NCI-H226 (cell line): ENCODE measurements at regions not wholly inside any gene's neighbourhood (a gene's known extent, or its start where the extent isn't known, plus 50 kb on each side); places are given as distances from the start of the nearest gene placed in this dataset.
A peak's percentile ranks its signal among the peaks of the same experiment; 100 is the strongest.

Experiments
- DNase-seq: peaks from one replicate; pipeline ENCODE4 v3.0.0-alpha.2; 2015

GRCh38 chr3:159892171-159892795 is 96.4 kb upstream of the IL12A start:
- DNase-seq = no peak

- no peak for DNase-seq
Observed at GRCh38 chr3:159892801-159893200, 95.8 kb upstream of the IL12A start.

DNA sequence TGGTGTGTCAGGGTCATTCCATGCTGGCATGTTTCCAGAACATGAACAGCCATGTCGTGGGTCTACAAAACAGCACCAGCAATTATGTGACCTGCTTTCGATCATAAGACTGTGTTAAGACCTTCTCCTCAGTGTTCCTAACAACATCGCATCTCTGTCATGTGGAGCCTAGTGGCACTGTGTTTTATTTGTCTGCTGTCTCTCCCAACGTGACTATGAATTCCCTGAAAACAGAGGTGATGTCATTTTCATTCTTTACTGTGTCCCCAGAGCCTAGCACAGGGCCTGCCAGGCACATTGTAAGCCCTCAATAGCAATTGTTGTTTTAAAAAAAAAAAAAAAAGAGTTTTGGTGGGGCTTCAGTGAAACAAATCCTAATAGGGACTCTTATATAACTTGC is 94.2 kb upstream of the IL12A start:
- DNase-seq = no peak

DNA sequence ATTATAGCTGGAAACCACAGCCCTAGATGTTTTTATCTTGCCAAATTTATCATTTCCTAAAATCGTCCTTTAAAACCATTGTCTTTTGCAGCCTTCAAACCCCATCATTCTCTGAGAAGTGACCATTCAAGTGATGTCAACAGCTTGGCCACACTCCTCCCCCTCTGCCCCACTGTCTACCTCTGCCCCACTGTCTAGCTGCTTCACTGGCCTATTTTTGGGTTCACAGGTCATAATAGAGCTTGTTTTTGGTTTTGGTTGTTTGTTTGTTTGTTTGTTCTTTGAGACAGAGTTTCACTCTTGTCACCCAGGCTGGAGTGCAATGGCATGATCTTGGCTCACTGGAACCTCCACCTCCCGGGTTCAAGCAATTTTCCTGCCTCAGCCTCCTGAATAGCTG is 93.2 kb upstream of the IL12A start:
- DNase-seq = no peak

DNA sequence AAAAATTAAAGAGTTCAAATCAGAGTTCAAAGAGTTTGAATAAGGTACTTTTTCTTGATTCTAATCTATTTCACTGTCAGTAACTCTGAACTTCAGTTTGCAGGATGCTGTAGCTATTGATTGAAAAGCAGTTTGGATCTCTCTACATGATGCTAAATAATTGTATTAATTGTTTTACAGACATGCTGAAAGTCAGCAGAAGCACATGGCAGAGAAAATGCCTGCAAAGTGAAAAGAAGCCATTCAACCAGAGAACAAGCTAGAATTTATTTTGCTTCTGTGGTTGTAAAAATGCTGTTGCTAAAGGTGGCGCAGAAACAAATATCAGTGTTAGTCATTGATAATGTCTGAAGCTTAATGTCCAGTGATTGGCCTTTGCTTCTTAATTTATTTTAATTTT is 92.1 kb upstream of the IL12A start:
- DNase-seq = no peak

DNA sequence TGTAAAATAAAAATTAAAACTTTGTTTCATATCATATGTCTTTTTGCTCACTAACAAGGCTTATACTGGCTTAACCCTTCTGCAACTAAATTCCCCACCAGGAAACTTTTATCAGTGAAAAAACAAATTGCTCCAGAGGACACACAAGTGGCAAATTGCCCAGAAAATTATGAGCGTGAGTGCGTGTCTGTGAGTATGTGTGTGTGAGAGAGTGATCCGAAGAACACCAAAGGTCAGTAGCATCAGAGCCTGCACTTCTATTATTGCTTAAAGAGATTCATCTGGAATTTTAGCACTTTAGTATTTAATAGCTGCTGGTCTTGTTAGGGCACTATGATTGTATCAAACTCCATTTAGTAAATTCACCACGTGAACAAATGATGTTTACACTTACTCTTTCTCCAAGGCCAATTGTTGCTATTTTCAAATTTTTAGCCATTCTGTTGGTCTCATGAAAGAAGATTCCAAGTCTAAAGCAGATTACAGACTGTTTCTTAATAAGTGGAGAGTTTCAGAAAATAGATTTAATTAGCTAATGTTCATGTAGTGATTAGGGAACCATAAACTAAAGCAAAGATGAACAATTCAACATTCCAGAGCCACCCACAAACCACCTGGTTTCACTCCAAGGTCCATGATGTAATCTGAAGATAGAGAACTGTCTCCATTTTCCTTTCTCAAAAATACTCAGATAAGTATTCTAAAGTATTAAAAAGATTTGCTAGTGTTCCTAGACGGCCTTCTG is 91.1 kb upstream of the IL12A start:
- DNase-seq = peak; percentile 56

- DNase-seq = no peak
Observed at GRCh38 chr3:159898147-159898546, 90.5 kb upstream of the IL12A start.

DNA sequence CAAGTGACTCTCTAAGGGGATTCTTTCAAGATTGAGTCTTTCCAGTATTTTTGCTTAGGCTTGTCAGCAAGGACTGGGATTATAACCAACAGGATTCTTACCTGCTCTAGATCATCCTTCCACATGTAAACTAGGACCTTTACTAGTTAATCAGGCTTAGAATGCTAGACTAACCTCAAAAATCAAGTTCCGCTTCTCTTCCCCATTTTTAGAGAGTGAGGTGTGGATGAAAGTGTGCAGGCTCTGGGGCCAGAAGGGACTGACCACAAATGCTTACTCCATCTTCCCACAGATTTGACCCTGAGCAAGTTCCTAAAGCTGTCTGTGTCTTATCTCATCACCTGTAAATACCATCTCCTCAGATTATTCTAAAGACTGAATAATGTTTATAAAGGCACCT is 89.5 kb upstream of the IL12A start:
- peak; percentile 18 for DNase-seq

DNA sequence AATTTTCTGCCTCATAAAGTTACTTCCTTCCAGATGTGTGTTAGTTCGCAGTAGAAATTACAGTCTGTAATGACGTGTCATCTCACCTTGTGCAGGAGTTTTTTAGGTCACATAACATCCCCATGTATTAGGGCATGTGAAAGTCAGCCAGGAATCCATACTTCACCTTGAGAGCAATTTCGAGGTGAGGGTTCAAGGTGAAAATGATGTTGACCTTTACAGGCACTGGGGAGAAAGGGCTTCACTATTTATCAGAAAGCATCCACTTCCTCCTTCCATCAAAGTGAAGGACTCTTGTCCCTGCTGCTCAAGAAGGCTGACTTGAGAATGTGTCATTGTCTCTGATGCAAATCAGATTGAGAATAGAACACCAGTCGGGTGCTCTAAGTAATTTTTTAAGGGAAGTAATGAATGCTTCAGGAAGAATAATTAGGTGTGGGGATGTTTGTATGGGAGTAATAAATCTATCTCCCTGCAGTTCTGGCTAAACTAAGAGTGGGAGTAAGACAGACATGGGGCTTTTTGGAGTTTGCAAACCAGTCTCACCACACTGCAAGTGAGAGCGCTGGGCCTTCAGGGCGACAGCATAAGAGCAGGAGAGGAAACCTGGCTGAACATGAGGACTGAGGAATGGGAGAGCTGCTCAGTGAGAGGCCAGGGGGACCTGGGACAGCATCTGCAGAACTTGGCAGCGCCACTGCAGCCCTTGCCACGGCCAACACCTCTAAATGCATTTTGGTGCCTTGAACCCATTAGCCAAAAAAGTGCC is 85.9 kb upstream of the IL12A start:
- DNase-seq = no peak

- DNase-seq = no peak
Observed at GRCh38 chr3:159904455-159904854, 84.2 kb upstream of the IL12A start.

- no peak for DNase-seq
Observed at GRCh38 chr3:159904911-159905310, 83.7 kb upstream of the IL12A start.

GRCh38 chr3:159907828-159908227 is 80.8 kb upstream of the IL12A start:
- peak; percentile 75 for DNase-seq

DNA sequence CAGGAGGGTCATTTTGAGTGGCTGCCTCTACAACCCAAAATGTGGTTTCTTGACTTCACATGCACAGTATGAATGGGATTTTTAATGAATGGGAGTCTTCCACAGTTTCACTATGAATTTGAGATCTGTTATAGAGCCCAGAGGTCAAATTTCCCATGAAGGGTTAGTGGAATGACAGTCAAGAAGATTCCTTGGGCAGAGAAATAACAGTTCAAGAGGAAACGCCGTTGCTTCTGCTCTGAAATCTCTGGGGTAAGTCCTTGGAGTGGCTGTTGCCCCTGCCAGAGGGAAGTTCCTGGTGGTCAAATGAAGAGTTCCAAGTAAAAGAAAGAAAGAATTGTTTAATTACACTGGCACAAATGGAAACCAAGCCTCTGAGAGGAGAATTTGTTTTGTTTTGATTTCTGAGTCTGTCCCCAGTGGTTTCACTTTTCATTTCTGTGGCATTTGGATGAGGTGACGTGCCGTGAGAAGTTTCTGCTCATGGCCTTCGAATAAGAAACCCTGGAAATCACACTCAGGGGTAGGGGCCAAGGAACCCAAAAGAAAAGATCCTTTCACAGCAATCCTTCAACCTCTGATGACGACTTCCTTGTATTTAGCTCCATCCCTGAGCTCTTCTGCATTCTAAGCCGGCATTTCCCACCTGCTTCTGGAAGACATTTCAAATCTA is 77.5 kb upstream of the IL12A start:
- no peak for DNase-seq

GRCh38 chr3:159911664-159912037 is 77.0 kb upstream of the IL12A start:
- no peak for DNase-seq

GRCh38 chr3:159913712-159914414 is 74.8 kb upstream of the IL12A start:
- DNase-seq = no peak

DNA sequence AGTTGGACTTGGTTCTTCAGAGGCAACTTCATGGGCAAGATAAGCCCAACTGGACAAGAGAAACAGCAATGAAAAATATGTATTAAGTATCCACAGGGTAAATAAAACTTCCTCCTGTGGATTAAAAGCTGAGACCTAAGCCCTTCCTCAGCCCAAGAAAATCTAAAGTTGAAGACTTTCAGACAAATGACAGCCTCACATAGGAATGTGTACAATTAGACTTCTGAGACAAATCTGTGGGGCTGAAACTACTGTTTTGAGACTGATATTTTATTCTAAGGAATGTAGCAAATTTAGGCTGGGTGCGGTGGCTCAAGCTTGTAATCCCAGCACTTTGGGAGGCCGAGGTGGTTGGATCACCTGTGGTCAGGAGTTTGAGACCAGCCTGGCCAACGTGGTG is 74.2 kb upstream of the IL12A start:
- DNase-seq = no peak

- no peak for DNase-seq
Observed at GRCh38 chr3:159916052-159916451, 72.6 kb upstream of the IL12A start.

GRCh38 chr3:159917141-159917540 is 71.5 kb upstream of the IL12A start:
- DNase-seq = no peak

DNA sequence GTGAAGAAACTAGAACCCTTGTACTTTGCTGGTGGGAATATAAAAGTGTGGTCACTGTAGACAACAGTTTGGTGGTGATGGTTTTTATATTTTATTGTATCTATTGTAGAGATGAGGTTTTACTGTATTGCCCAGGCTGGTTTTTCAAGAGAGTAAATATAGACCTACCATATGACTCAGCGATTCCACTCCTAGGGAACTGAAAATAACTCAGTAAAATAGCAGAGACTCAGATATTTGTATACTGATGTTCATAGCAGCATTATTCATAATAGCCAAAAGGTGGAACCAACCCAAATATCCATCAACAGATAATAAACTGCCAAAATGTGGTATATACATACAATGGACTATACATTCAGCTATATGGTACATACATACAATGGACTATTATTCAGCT is 68.8 kb upstream of the IL12A start:
- DNase-seq = peak; percentile 51

DNA sequence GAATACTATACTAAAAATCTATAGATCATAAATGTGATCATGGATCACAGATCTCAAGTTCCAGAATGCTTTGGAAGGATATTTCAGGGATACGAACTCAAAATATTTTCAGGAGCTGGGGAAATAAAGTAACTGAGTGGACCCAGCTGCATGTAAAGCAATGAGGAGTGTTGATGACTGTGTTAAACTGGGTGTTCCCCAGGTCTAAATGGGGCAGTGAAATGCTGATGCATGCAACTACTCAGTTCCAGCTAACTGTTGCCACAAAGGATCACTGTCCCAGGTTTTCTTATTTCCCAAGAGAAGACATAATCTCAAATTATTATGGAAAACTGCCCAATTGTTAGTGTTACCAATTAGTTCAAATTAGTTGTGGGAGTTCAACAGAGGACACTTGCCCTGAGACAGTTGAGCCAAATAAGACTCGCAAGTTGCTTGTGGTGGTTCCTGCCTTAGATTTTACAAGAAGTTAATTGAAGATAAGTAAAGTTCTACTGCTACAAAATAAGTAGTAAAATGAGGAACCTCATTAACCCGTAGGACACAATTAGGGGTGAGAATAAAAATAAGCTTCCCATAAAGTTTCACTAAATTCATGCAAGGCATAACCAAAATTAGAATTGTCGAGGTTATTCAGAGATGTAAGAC is 66.3 kb upstream of the IL12A start:
- DNase-seq = no peak

DNA sequence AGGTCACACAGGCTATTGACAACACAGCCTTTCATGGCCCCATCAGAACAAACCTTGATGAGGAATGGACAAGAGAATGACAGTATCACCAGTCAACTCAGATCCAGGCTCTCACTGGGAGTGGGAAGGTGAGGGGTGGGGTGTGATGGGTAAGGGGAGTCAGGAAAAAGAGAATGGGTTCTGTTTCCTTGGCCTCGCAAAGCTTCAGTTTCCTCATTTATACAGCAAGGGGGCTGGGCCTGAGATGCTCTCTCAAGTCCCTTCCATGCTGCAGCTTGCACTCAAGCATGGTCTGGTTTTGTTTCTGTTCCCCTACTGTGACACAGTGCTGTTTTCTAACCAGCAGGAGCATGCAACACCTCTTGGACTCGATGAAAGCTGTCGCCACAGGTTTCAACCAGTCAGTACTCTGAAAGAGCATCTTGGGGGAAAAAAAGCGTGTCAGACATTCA is 65.7 kb upstream of the IL12A start:
- no peak for DNase-seq

DNA sequence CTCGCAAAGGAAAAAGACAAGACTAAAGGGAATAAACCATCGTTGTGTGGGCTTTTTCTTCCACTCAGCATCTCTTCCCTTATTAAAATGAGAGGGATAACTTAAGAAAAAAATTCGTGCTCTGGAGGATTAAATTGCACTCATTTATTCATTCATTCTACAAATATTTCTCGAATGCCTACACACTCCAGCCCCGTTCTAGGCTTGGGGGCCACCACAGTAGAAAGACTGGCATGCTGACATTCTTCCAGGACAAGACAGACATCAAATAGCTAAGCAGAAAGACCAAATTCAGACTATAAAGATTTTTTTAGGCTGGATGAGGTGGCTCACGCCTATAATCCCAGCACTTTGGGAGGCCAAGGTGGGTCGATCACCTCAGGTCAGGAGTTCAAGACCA is 65.3 kb upstream of the IL12A start:
- DNase-seq = no peak
